LoVo (cell line): ENCODE measurements at regions not wholly inside any gene's neighbourhood (a gene's known extent, or its start where the extent isn't known, plus 50 kb on each side); places are given as distances from the start of the nearest gene placed in this dataset.
A peak's percentile ranks its signal among the peaks of the same experiment; 100 is the strongest.
"Not testable (repeated sequence)": the region's sequence is repeated elsewhere in the genome, so short reads cannot be mapped to it uniquely, and the experiment has no call there.

Experiments used
- DNase-seq: peaks from one replicate; pipeline ENCODE4 v3.0.0-alpha.2; 2016; ENCODE audit warnings: low spot score

DNA sequence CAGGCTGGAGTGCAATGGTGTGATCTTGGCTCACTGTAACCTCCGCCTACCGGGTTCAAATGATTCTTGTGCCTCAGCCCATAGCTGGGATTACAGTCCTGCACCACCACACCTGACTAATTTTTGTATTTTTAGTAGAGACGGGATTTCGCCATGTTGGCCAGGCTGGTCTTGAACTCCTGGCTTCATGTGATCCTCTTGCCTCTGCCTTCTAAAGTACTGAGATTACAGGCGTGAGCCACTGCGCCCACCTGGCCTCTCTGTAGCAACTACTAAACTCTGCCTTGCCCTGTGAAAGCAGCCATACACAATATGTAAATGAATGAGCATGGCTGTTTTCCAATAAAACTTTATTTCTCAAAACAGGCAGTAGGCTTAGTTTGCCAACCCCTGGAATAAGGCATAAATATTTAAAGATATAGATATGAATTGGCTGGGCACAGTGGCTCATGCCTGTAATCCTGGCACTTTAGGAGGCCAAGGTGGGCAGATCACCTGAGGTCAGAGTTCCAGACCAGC lies 127.9 kb upstream of the ZNF217 start:
- DNase-seq, result not testable (repeated sequence)

DNA sequence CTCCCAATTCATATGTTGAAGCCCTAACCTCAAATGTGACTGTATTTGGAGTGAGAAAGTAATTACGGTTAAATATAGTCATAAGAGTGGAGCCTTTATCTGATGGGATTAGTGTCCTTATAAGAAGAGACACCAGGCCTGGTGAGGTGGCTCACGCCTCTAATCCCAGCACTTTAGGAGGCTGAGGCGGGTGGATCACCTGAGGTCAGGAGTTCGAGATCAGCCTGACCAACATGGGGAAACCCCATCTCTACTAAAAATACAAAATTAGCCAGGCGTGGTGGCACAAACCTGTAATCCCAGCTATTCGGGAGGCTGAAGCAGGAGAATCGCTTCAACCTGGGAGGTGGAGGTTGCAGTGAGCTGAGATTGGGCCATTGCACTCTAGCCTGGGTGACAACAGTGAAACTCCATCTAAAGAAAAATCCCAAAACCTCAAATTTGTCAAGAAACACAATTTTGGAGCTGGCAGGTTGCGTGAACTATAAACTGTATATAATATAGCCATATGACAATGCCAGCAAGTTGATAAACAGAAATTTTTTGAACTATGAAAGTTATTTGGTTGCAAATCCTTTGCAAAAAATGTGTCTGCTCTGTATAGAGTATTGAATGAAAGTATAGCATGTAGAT lies 125.6 kb upstream of the ZNF217 start:
- DNase-seq, result not testable (repeated sequence)

DNA sequence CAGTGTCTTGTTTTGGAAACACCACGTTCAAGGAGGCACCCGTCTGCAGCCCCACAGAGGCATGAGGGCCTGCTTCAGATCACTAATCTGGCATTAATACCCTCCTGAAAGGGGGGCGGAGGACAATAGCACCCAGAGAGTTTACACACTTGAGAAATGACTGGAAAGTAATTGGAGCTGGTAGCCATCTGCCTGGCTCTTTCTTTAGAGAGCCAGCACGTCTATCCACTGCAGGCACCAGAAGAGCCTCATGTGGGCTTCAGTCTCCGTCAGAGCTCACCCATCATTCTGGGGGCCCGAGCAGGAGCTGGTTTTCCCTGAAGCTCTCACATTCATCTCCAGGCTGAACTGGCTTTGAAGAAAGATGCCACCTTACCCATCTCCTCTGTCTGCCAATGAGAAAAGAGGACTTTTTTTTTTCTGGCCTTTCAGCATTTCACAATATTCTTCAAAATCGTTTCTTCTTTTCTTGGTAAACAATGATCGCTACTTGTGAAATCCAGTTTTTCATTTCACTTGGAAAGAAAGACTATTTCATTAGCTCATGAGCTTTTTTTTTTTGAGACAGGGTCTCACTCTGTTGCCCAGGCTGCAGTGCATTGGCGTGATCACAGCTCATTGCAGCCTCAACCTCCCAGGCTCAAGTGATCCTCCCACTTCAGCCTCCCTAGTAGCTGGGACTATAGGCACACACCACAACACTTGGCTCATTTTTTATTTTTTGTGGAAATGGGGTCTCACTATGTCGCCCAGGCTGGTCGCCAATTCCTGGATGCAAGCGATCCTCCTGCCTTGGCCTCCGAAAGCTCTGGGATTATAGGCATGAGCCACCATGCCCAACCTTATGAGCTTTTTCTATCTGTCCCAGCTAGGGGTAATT lies 124.7 kb upstream of the ZNF217 start:
- DNase-seq, result no peak

DNA sequence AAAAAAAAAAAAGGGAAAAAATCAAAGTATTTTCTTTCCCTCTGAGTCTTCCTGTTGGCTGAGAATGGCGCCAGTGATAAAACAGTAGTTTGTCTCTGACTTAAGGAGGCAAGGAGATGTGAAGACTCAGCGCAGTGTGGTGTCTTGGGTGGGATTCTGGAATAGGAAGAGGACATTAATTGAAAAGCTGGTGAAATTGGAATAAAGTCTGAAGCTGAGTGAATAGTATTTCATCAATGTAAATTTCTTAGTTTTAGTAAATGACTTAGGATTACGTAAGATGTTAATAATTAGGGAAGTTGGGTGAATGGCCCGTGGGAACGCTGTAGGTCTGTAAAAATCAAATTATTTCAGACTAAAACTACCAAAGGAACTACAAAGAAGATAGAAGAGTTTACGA lies 122.8 kb upstream of the ZNF217 start:
- DNase-seq, result no peak

DNA sequence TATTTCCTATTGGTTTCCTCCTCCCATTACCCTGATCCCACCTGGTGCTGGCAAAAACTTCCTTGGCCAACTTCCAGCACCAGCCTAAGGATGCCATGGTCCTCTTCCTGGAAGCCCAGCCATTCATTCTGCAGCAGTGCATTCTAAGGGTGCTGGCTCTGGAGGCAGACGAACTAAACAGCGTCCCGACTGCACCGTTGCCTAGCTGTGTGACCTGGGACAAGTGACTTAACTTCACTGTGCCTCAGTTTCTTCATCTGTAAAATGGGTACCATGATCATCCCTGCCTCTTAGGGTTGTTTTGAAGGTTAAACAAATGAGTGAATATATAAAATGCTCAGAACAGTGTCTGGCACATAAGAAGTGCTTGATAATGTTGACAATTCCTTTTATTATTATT lies 120.9 kb upstream of the ZNF217 start:
- no peak for DNase-seq

DNA sequence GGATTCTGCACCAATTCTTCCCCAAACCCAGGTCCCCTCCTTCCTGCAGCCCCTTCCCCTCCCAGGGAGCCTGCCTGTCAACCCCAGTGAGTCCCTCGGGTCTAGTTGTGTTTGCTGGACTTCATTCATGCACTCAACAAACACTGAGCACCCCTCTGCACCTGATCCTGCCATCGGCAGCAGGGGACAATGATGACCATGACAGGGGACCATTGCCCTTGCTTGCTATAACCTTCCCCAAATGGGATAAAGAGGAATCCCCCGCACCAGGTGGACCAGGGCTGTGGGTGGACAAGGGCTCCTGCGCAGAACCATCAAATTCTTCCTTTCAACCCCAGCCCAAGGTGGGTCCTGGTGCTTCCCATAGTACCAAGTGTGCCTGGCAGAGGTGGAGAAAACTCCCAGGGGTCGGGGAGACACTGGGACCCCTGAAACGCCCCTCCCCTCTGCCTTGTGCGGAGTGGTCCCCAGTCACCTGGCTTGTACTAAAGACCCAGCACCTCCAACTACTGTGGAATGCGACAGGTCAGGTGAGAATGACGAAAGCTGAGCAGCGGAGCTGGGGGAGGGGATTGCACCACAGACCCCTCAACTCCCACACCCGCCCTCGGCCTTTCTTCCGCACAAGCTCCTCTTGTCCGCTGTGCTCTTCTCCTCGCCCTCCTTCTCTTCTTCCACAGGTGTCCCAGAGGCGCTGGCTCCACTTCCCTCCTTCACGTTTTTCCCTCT lies 119.9 kb upstream of the ZNF217 start:
- DNase-seq, result no peak

DNA sequence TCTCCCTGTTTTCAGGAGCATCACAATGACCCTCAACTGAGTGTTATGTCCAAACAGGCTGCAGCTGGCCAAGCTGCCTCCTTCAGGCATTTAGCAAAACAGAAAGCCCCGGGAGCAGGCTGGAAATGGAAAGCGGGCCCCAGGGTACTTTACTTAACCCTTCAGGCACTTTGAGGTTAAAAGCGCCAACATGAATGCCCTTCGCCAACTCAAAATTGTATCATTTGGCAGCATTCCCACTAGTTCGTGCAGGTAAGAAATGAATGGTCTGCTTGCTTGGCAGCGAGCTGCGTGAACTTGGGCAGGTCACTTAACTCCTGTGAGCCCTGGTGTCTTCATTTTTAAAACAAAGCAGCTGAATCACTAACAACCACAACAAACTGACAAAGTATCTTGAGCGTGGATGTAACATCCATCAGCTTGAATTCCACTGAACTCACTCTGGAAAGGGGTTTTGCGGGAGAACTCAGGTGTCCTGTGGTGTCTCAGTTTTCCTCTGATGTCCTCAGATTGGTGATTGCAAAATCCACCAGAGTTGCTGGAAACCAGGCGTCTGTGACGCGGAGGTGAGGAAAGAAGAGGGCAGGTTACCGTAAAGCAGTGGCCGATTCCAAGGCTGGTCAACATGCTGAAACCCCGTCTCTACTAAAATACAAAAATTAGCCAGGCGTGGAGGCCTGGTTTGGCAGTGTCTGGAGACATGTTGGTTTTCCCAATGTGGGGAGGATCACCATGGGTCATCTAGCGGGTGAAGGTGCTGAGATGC lies 118.8 kb upstream of the ZNF217 start:
- no peak for DNase-seq

DNA sequence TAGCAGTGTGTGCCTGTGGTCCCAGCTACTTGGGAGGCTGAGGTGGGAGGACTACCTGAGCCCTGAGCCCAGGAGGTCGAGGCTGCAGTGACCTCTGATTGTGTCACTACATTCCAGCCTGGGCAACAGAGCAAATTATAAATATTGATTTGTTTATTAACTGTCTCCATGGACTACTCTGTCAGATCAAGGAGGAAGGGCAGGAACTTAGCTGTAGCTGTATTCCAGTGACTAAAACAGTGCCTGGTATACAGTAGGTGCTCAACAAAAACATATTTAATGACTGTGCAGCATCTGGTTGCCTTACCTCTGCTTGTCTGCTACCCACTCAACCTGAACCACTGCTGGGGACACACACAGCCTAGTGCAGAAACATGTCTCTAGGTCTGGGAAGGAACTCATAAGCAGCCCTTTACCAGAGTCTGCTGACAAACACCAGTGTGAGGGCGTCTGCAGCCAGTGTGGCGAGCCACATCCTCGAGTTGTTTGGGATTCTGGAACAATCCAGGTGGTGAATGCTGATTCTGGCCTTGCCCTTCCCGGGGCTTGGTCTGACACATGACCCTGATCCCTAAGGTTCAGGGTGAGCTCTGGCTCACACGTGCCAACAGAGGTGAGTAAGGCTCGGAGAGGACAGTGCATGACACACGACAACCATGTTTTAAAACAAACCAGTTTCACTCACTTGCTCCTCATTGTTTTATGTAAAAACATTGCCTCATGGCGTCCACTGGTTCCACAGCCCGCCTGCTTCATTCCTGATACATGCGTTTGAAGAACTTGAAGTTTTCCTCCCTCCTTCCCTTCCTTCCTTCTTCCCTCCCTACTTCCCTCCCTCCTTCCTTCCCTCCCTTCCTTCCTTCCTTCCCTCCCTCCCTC lies 117.9 kb upstream of the ZNF217 start:
- DNase-seq, result no peak

DNA sequence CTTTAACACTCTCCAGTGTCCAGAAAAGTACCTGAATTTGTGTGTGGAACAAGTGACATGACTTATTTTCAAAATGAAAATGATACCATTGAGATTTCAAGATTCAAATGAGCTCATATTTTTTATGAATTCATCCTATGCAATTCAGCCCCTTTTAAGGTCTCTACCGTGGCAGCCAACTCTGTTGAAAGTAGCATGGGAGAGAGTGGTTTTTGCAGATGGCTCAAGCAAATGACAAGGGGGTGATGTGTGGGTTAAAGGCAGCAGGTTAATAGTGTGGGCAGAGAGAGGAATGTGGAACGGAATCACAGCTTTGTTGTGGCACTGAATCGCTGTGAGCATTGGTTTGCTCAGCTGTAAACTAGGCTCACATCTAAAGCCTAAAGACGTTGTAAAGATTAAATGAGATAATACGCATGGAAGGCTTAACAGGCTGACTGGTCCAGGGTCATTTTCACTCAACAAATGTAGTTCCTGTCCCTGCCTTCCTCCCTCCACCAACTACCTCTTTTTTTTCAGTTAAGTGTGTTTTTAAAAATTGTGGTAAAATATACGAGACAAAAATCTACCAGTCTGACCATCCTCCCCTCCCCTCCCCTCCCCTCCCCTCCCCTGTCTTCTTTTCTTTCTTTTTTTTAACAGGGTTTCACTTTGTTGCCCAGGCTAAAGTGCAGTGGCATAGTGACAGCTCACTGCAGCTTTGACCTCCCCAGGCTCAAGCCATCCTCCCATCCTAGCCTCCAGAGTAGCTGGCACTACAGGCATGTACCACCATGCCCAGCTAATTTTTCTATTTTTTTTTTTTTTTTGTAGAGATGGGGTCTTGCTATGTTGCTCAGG lies 114.7 kb upstream of the ZNF217 start:
- peak; percentile 64 for DNase-seq

DNA sequence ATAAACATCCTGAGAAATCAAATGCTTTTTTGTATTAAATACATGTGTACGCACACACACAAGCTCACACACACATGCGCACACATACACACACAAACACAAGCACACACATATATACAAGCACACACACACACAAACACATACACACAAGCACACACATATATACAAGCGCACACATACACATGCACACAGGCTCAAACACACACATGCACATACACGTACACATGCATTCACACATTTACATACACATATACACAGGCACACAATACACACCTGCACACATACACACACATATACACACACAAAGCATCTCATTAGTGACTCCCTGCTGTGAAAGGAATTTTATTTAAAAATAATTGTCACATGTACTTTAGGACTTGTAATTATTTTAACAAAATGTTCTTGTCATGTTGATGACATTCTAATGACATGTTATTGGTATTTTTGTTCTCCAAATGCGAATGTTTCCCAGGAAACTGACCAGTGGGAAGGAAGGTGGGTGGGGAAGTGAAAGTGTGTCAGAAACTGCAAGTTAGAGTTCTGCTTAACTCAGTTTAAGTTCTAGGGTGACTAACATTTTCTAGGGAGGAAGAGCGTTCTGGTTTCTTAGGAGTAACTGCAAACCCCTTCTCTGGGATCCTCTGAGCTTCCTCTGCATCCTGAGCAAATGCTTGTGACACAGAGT lies 113.9 kb upstream of the ZNF217 start:
- no peak for DNase-seq

DNA sequence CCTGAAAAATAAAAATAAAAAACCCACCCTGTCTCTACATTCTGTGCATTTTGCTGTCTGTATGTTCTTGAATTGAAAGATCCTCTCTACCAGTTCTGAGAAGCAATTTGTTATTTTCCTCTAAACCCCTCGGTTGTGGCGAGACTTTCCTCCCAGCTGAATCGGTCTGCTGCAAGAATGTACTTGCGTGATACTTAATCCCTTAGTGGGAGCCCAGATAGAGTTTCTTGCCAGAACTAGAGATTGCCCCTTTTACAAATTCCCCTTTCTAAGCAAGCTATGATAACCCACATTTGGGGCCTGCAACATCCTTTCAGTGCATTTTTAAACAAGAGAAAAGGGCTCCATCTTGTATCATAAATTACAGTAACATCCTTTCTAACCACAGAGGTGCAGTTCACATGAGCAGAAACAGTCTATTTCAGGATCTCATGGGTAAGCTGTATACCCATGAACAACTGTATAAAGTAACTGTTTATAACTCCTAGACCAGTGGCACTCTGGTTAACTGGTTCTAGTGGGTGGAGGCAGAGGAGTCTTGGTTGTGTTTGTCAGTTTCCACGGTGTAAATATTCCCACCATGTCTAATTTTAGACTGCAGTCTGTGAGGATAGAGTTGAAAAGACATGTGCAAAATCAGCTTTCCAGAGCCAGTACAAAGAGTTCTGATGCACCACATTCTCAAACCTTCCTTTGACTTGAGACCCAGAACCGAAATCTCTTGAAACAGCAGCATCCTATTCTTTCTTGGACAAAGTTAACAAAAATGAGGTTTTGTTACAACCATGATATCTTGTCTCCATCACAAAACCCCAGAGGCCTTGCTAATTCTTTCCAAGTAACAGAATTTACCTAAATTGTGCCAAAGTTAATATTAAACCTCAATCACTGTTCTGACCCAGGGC lies 113.1 kb upstream of the ZNF217 start:
- no peak for DNase-seq

DNA sequence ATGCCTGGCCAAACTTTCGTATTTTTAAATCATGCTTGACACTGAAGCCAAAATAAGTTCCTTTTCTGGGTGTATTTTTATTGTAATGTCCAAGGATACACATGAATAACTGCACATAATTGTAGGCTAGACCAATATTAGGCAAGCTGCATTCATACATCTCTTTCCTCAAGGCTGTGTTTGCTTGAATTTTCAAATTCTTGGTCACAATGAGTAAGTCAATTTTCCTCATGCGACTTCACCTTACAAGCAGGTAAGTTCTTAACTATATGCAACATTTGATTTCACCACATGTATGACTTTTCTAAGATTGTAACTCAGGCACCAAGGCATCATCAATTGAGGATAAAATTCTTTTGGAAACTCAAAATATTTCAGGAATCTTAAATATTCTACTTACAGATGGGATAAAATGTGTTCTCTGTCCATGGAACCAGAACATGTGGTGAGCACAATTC lies 112.4 kb upstream of the ZNF217 start:
- no peak for DNase-seq

DNA sequence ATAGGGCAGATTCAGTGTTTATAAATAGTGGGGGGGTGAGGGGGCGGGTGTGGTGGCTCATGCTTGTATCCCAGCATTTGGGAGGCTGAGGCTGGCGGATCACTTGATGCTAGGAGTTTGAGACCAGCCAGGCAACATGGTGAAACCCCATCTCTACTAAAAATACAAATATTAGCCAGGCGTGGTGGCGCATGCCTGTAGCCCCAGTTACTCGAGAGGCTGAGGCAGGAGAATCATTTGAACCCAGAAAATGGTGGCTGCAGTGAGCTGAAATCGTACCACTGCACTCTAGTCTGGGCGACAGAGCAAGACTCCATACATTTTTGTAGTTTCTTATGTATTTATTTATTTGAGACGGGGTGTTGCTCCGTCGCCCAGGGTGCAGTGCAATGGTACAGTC lies 109.0 kb upstream of the ZNF217 start:
- no peak for DNase-seq

DNA sequence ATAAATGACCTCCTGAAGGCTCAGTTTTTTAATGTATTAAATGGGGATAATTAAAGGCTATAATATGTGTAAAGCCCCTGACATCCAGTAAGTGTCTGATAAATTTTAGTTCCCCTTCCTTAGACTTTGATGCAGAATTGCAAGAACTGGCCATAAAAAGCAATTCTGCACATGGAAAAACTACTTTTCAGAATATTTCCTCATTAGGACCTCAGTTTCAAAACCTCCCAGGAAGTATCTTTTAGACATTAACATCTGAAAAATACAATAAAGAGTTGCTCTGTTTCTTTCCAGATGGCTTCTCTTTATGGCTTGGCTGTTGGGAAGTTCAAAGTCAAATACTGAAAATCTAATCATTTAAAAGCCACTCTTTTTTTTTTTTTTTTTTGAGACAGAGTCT lies 106.3 kb upstream of the ZNF217 start:
- DNase-seq, result no peak

DNA sequence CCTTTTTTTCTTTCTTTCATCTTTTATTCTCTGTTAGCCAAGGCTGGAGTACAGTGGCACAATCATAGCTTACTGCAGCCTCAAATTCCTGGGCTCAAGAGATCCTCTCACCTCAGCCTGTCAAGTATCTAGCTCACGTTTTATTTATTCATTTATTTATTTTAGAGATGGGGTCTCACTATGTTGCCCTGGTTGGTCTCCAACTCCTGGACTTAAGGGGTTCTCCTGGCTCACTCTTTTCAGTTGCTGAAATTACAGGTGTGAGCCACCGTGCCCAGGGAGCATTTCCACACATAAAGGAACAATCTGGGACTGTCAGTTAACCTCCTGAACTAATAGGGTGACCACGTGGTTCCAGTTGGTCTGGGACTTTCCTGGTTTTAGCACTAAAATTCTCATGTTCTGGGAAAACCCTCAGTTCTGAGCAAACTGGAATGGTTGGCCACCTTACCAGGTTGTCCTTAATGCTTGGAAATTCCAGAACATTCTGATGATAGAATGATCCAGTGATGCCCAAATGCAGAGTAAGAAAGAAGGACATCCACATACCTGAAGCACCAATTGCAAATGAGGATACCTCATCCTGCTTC lies 105.5 kb upstream of the ZNF217 start:
- DNase-seq, result no peak

DNA sequence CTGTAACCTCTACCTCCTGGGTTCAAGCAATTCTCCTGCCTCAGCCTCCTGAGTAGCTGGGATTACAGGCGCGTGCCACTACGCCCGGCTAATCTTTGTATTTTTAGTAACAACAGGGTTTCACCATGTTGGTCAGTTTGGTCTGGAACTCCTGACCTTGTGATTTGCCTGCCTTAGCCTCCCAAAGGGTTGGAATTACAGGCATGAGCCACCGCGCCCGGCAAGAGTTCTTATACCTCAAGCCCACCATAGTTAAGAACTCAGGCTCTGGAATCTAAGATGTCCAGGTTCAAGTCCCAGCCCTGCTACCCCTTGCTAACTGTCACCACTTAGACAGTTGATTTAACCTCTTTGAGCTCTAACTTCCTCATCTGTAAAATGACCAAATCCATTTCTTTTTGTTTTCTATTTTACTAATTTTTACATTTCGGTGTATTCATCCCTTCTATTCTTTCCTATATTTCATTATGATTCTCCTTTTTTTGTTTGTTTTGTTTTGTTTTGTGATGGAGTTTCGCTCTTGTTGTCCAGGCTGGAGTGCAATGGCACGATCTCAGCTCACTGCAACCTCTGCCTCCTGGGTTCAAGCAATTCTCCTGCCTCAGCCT lies 104.8 kb upstream of the ZNF217 start:
- no peak for DNase-seq

DNA sequence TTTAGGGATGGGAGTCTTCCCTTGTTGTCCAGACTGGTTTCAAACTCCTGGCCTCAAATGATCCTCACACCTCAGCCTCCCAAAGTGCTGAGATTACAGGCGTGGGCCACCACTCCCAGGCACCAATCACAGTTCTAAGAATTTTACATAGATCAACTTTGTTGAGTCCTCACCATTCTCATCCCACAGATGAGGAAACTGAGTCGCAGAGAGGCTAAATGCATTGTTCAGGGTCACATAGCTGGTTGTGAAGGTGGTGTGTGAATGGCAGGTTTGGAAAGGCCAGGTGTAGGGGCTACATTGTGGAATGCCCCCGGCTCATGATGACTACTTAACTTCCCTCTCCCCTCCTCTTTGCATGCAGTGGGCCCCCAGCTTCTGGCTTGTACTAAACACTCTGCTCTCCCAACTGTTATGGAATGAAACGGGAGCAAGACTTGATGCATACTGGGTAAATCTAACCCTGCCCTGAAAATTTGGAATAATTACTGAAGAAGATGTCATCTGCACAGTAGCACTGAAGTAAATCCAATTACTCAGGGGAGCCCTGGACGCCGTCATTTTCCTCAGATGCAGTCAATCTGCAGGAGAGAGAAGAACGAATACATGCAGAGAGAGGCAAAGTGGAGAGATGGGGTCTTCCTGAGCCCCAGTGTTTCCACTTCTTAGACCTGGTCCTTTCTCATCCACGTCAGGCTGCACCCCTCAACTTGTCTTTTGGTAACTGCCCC lies 102.3 kb upstream of the ZNF217 start:
- no peak for DNase-seq
